Suprapubic skin (tissue), 4 donors: ENCODE measurements at regions not wholly inside any gene's neighbourhood (a gene's known extent, or its start where the extent isn't known, plus 50 kb on each side); places are given as distances from the start of the nearest gene placed in this dataset.

Source experiments
- DNase-seq, 2 donors: peaks; one replicate each; pipeline ENCODE4 v3.0.0-alpha.2; 2019; ENCODE audit warnings: low spot score in 2 of 2
- H3K27ac ChIP-seq: fragments of 200-600 bp; sonication (generic); one replicate; pipeline ENCODE4 v1.5.1; 2019
- H3K27me3 ChIP-seq: fragments of 200-600 bp; sonication (generic); one replicate; pipeline ENCODE4 v1.5.1; 2019
- H3K36me3 ChIP-seq: fragments of 200-600 bp; sonication (generic); one replicate; pipeline ENCODE4 v1.5.1; 2019
- H3K4me1 ChIP-seq: fragments of 200-600 bp; sonication (generic); one replicate; pipeline ENCODE4 v1.5.1; 2019
- H3K4me3 ChIP-seq: fragments of 200-600 bp; sonication (generic); one replicate; pipeline ENCODE4 v1.5.1; 2019; ENCODE audit warnings: mild to moderate bottlenecking
- H3K9me3 ChIP-seq: fragments of 200-600 bp; sonication (generic); one replicate; pipeline ENCODE4 v1.5.1; 2019
- EP300 ChIP-seq: sonication (generic); formaldehyde crosslinking; IDR thresholded peaks from one replicate; pipeline ENCODE4 v1.6.1; 2017; ENCODE audit warnings: antibody characterized with exemption
- POLR2A ChIP-seq, 2 donors: fragments of 450-650 bp; IDR thresholded peaks; one replicate each; pipeline ENCODE4 v1.6.1; 2017; ENCODE audit warnings: antibody characterized with exemption in 2 of 2, mild to moderate bottlenecking in 2 of 2, moderate library complexity in 2 of 2
- POLR2AphosphoS5 ChIP-seq, 3 donors: sonication (generic); formaldehyde crosslinking; IDR thresholded peaks; one replicate each; pipeline ENCODE4 v1.6.1; 2017; ENCODE audit warnings: antibody characterized with exemption in 3 of 3
- WGBS: methylation state at CpG from one replicate; pipeline ENCODE4 v1.1.5; 2018; 5-methylcytosine and 5-hydroxymethylcytosine counted together
- TF ChIP-seq, protein P1 (sequence below), 2 donors: fragments of 200-600 bp in 1 of 2; fragments of 450-650 bp in 1 of 2; sonication (generic) in 1 of 2; IDR thresholded peaks; one replicate each; pipeline ENCODE4 v1.5.1; 2016 to 2019; ENCODE audit warnings: antibody characterized with exemption in 2 of 2, mild to moderate bottlenecking in 1 of 2, moderate library complexity in 1 of 2

- no peak overlapping the region for H3K27ac ChIP-seq
- DNase-seq: no peak
- TF ChIP-seq, protein P1, sequence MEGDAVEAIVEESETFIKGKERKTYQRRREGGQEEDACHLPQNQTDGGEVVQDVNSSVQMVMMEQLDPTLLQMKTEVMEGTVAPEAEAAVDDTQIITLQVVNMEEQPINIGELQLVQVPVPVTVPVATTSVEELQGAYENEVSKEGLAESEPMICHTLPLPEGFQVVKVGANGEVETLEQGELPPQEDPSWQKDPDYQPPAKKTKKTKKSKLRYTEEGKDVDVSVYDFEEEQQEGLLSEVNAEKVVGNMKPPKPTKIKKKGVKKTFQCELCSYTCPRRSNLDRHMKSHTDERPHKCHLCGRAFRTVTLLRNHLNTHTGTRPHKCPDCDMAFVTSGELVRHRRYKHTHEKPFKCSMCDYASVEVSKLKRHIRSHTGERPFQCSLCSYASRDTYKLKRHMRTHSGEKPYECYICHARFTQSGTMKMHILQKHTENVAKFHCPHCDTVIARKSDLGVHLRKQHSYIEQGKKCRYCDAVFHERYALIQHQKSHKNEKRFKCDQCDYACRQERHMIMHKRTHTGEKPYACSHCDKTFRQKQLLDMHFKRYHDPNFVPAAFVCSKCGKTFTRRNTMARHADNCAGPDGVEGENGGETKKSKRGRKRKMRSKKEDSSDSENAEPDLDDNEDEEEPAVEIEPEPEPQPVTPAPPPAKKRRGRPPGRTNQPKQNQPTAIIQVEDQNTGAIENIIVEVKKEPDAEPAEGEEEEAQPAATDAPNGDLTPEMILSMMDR (IDR thresholded peaks at IDR 0.05): no peak
- TF ChIP-seq POLR2A (IDR thresholded peaks at IDR 0.05) (no peak), EP300 (no peak), POLR2AphosphoS5 (IDR thresholded peaks at IDR 0.05) (no peak)
- no peaks in the 10 kb centered on the region for H3K9me3 ChIP-seq
- WGBS: 67% methylated on average over 6 of the region's 6 CpGs
- no peak overlapping the region for H3K4me3 ChIP-seq
- H3K4me1 ChIP-seq: no peaks in the 10 kb centered on the region
- no peaks in the 10 kb centered on the region for H3K27me3 ChIP-seq
- H3K36me3 ChIP-seq: no peaks in the 10 kb centered on the region
Measured at GRCh38 chr14:27245947-27246346, 648.1 kb upstream of the NOVA1 start.

DNA sequence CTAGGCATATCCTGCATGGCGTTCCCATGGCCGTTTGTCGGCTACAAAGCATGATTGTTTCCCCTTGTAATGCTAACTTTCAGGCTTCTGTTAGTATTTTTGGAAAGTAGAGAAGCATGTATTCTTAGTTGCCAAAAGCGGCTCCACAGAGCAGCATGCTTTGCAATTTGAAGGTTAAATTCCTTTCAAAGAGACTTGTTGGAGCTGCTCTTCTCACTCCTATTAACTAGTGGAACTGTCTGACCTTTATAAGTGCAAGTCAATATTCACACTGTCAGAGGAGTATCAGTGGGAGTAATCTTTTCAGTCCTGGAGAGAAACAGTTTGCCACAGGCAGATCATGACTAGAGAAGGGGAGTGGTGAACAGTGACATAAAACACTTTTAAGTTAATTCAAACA is 656.1 kb upstream of the NOVA1 start:
- WGBS: 64% methylated on average over 4 of the region's 4 CpGs
- H3K9me3 ChIP-seq: no peaks in the 10 kb centered on the region
- H3K4me3 ChIP-seq: no peak overlapping the region
- TF ChIP-seq, protein P1 (IDR thresholded peaks at IDR 0.05): no peak
- TF ChIP-seq EP300: no peak
- TF ChIP-seq POLR2A (IDR thresholded peaks at IDR 0.05): no peak
- TF ChIP-seq POLR2AphosphoS5 (IDR thresholded peaks at IDR 0.05): no peak
- H3K36me3 ChIP-seq: no peaks in the 10 kb centered on the region
- H3K4me1 ChIP-seq: no peaks in the 10 kb centered on the region
- DNase-seq: no peak
- H3K27ac ChIP-seq: no peak overlapping the region
- no peaks in the 10 kb centered on the region for H3K27me3 ChIP-seq

DNA sequence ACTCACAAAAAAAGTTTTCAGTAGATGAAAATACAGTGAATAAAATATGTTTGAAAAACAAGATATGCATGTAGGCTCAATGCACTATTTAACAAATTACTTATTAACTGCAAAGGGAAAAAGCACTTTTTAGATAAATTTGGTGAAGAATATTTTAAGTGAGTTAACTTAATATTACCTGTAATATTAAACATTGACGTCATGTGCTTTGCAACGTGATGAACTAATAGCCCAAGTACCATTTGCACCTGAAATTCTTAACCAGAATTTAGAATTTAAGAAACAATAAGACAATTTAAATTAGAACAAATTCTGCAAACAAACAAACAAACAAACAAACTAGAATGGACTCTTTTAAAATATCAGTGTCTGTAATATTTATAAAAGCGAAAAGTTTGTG is 659.0 kb upstream of the NOVA1 start:
- Histone ChIP-seq H3K36me3 (no peaks in the 10 kb centered on the region), H3K4me3 (no peak overlapping the region), H3K9me3 (no peaks in the 10 kb centered on the region), H3K27ac (no peak overlapping the region), H3K4me1 (no peaks in the 10 kb centered on the region), H3K27me3 (no peaks in the 10 kb centered on the region)
- no peak for DNase-seq
- no peak for TF ChIP-seq EP300
- TF ChIP-seq, protein P1 (IDR thresholded peaks at IDR 0.05): no peak
- WGBS: 94% methylated on average over 3 of the region's 3 CpGs

- no peaks in the 10 kb centered on the region for H3K36me3 ChIP-seq
- H3K4me1 ChIP-seq: no peaks in the 10 kb centered on the region
- no peak overlapping the region for H3K4me3 ChIP-seq
- WGBS: 41% methylated on average over 1 of the region's 1 CpG
- H3K27ac ChIP-seq: no peak overlapping the region
- TF ChIP-seq POLR2AphosphoS5 (IDR thresholded peaks at IDR 0.05) (no peak), EP300 (no peak), POLR2A (IDR thresholded peaks at IDR 0.05) (no peak)
- TF ChIP-seq, protein P1 (IDR thresholded peaks at IDR 0.05): no peak
- no peak for DNase-seq
- no peaks in the 10 kb centered on the region for H3K9me3 ChIP-seq
- no peaks in the 10 kb centered on the region for H3K27me3 ChIP-seq
Measured at GRCh38 chr14:27267876-27268275, 670.0 kb upstream of the NOVA1 start.

DNA sequence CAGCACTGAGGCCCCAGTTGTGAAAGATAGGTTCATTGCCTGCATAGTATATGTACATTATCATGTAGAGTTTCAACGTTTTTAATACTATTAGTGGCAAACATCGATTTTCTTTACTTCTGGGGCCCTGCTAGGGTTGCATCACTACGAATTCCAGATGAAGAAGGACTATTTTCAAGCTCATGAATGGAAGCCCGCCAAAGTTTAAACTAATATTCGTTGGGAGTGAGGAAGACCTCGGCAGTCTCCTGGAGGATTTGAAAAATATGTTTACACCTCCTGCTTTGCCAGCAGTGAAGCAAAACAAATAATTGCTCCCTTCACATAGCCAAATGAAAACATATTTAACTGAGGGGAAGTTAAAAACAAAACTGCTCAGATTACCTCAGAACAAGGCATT is 672.9 kb upstream of the NOVA1 start:
- H3K27me3 ChIP-seq: no peaks in the 10 kb centered on the region
- no peak overlapping the region for H3K4me3 ChIP-seq
- H3K36me3 ChIP-seq: no peaks in the 10 kb centered on the region
- no peaks in the 10 kb centered on the region for H3K9me3 ChIP-seq
- no peak for TF ChIP-seq POLR2A (IDR thresholded peaks at IDR 0.05)
- no peak for TF ChIP-seq EP300
- TF ChIP-seq POLR2AphosphoS5 (IDR thresholded peaks at IDR 0.05): no peak
- TF ChIP-seq, protein P1 (IDR thresholded peaks at IDR 0.05): no peak
- H3K27ac ChIP-seq: no peak overlapping the region
- no peaks in the 10 kb centered on the region for H3K4me1 ChIP-seq
- WGBS: 66% methylated on average over 6 of the region's 6 CpGs
- DNase-seq: no peak
